Endothelial cell of umbilical vein (primary cell): ENCODE measurements at regions not wholly inside any gene's neighbourhood (a gene's known extent, or its start where the extent isn't known, plus 50 kb on each side); places are given as distances from the start of the nearest gene placed in this dataset.

ENCODE experiments used
- BruUV-seq: library from RNA; stranded (reverse); fragments of 400-500 nt; replicated peaks from 2 replicates; lab custom pipeline; 2021; lab: Mats Ljungman, UMichigan
- CTCF ChIA-PET: fragments of 300-600, 350-600 bp; sonication (Branson Sonifier 250); formaldehyde crosslinking; loops from one replicate; lab custom pipeline; 2021; ENCODE audit warnings: antibody characterized with exemption, inconsistent platforms; lab: Charles Lee
- POLR2A ChIA-PET: fragments of 300-600, 350-600 bp; sonication (Branson Sonifier 250); formaldehyde crosslinking; loops from one replicate; lab custom pipeline; 2021; ENCODE audit warnings: antibody characterized with exemption, inconsistent platforms; lab: Charles Lee
- DNase-seq: peaks from one replicate; pipeline ENCODE4 v3.0.0-alpha.2; 2011; ENCODE audit warnings: low read depth, low spot score
- FAIRE-seq: peaks from 2 replicates; lab custom pipeline; 2011; peaks lifted over from hg19 to GRCh38; lab: Jason Lieb, UNC
- H2AFZ ChIP-seq: 2 replicates; pipeline ENCODE4 v1.6.0; 2012; ENCODE audit warnings: low read depth, low read length, control low read depth, inconsistent platforms
- H3K27ac ChIP-seq: 2 replicates; pipeline ENCODE4 v1.5.1; 2011; ENCODE audit warnings: low read depth, mild to moderate bottlenecking, control low read depth, low read length, moderate library complexity; ENCODE audit not compliant: insufficient read depth
- H3K27me3 ChIP-seq, 2 experiments: 2 replicates each; pipeline versions ENCODE4 v1.6.0 to v1.6.1; 2011; ENCODE audit warnings: low read length in 2 of 2, mixed read lengths in 1 of 2; ENCODE audit not compliant: control insufficient read depth in 2 of 2, insufficient read depth in 2 of 2
- H3K36me3 ChIP-seq, 2 experiments: 2 replicates in 1 of 2; 3 replicates in 1 of 2; pipeline ENCODE4 v1.5.1; 2011; ENCODE audit warnings: low read length in 2 of 2, mild to moderate bottlenecking in 1 of 2, moderate library complexity in 1 of 2; ENCODE audit not compliant: control insufficient read depth in 2 of 2, insufficient read depth in 2 of 2; ENCODE audit errors: extremely low read depth in 1 of 2
- H3K4me1 ChIP-seq: 3 replicates; pipeline ENCODE4 v1.5.1; 2011; ENCODE audit warnings: mild to moderate bottlenecking, low read length; ENCODE audit not compliant: control insufficient read depth, insufficient read depth; ENCODE audit errors: extremely low read depth
- H3K4me2 ChIP-seq: 2 replicates; pipeline ENCODE4 v1.6.1; 2011; ENCODE audit warnings: low read length, control low read depth, mixed read lengths; ENCODE audit not compliant: insufficient read depth
- H3K4me3 ChIP-seq, 3 experiments: fragments of 200-600 bp in 1 of 3; sonication (generic), shearing (Covaris generic) in 1 of 3; replicated peaks in 1 of 3; 2 replicates each; pipeline ENCODE4 v1.5.1; 2011 to 2016; ENCODE audit warnings: control low read depth in 3 of 3, low read length in 3 of 3, mild to moderate bottlenecking in 2 of 3, inconsistent platforms in 1 of 3, low read depth in 1 of 3, moderate library complexity in 1 of 3; ENCODE audit not compliant: insufficient read depth in 1 of 3
- H3K79me2 ChIP-seq: 2 replicates; pipeline ENCODE4 v1.6.0; 2012; ENCODE audit warnings: low read length, inconsistent platforms; ENCODE audit not compliant: control insufficient read depth, insufficient read depth
- H3K9ac ChIP-seq: replicated peaks from 2 replicates; pipeline ENCODE3; 2011; ENCODE audit warnings: low read length, control low read depth; ENCODE audit not compliant: insufficient read depth; ENCODE audit errors: extremely low read depth
- H3K9me1 ChIP-seq: replicated peaks from 3 replicates; pipeline ENCODE4 v1.6.0; 2011; ENCODE audit warnings: mild to moderate bottlenecking, low read length; ENCODE audit not compliant: control insufficient read depth, insufficient read depth; ENCODE audit errors: extremely low read depth
- H3K9me3 ChIP-seq: replicated peaks from 2 replicates; pipeline ENCODE4 v1.5.1; 2012; ENCODE audit warnings: low read length, inconsistent platforms; ENCODE audit not compliant: control insufficient read depth, insufficient read depth
- H4K20me1 ChIP-seq: replicated peaks from 2 replicates; pipeline ENCODE3; 2011; ENCODE audit warnings: mild to moderate bottlenecking, low read length; ENCODE audit not compliant: control insufficient read depth, insufficient read depth; ENCODE audit errors: extremely low read depth
- EZH2 ChIP-seq: IDR thresholded peaks from 2 replicates; pipeline ENCODE4 v1.6.1; 2012; ENCODE audit warnings: borderline replicate concordance, low read depth, mild to moderate bottlenecking, moderate library complexity, low read length, inconsistent platforms; ENCODE audit not compliant: severe bottlenecking
- FOS ChIP-seq: IDR thresholded peaks from 2 replicates; pipeline ENCODE4 v1.6.1; 2011; ENCODE audit warnings: mild to moderate bottlenecking, low read length, moderate library complexity, borderline replicate concordance; ENCODE audit not compliant: insufficient read depth
- GATA2 ChIP-seq: IDR thresholded peaks from 2 replicates; pipeline ENCODE4 v1.7.0; 2011; ENCODE audit warnings: low read depth, mild to moderate bottlenecking, moderate library complexity, mixed read lengths, low read length; ENCODE audit not compliant: insufficient read length, insufficient read depth
- JUN ChIP-seq: IDR thresholded peaks from 2 replicates; pipeline ENCODE4 v1.6.1; 2011; ENCODE audit warnings: borderline replicate concordance, low read depth; ENCODE audit not compliant: insufficient read length, insufficient read depth
- MYC ChIP-seq: IDR thresholded peaks from one replicate; pipeline ENCODE4 v1.6.1; 2011; ENCODE audit warnings: mild to moderate bottlenecking, low read depth, low read length
- POLR2A ChIP-seq: IDR thresholded peaks from 2 replicates; pipeline ENCODE4 v1.6.1; 2012; ENCODE audit warnings: low read depth, mild to moderate bottlenecking, control low read depth, low read length
- POLR2AphosphoS5 ChIP-seq: IDR thresholded peaks from 2 replicates; pipeline ENCODE4 v1.6.1; 2012; ENCODE audit warnings: low read depth, mild to moderate bottlenecking, control low read depth, low read length, moderate library complexity; ENCODE audit not compliant: insufficient read depth
- dilution Hi-C: fragments of 300-500 bp; cut with MboI; formaldehyde crosslinking; loops from one replicate; pipeline ENCODE4 v1.15.0; 2019; ENCODE audit warnings: low sequenced_read_pairs; ENCODE audit not compliant: extremely low pct_ligation_motif_present
- intact Hi-C: fragments of 100-400 bp; cut with micrococcal nuclease; formaldehyde crosslinking; loops from one replicate; pipeline ENCODE4 v1.10.0; 2022
- TF ChIP-seq, protein P1 (sequence below), 2 donors: IDR thresholded peaks; 1 replicate in 1 of 2; 2 replicates in 1 of 2; pipeline ENCODE4 v1.5.1; 2011; ENCODE audit warnings: low read length in 2 of 2, mild to moderate bottlenecking in 2 of 2, moderate library complexity in 2 of 2, control low read depth in 1 of 2, inconsistent platforms in 1 of 2, low read depth in 1 of 2; ENCODE audit not compliant: insufficient read depth in 1 of 2; ENCODE audit errors: extremely low read depth in 1 of 2
- TF ChIP-seq, protein P2 (sequence below): IDR thresholded peaks from 2 replicates; pipeline ENCODE4 v1.6.1; 2011; ENCODE audit not compliant: insufficient read depth, insufficient read length

DNA sequence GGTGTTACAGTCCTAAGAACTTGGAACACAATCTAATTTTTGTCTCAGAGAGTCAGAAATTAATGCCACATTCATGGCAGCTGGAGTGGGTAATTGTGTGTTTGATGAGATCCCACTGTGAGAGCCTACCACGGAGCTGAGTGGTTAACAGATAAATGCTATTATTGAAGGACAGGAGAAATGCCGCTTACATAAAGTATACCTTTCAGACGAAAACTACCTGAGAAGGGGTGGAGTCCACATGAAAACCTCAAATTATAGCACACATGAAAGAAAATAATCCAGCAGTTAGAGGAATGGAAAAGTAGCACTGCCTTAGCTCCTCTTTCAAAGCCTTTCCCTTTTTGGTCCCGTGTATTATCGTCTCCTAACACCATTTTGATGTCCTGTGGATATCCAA, 133.0 kb downstream of the BACH1 start:
- POLR2A ChIA-PET, result no interaction called here
- Histone ChIP-seq H3K36me3 (no peaks in the 10 kb centered on the region), H3K4me1 (no peaks in the 10 kb centered on the region), H3K4me2 (no peak overlapping the region), H3K9me1 (no peaks in the 10 kb centered on the region), H3K9ac (no peak overlapping the region), H3K79me2 (no peaks in the 10 kb centered on the region), H3K9me3 (no peaks in the 10 kb centered on the region), H3K27ac (no peak overlapping the region), H3K27me3 (no peaks in the 10 kb centered on the region), H3K4me3 (no peak overlapping the region), H2AFZ (no peak overlapping the region), H4K20me1 (no peaks in the 10 kb centered on the region)
- CTCF ChIA-PET, result interaction anchor here (1.6 kb wide), 1 partner anchor 10 kb away, joined by 6 read pairs; no protein-coding TSS in a partner anchor
- intact Hi-C loops, result no loop called here
- DNase-seq (no peak), FAIRE-seq (no peak)
- dilution Hi-C loops, result no loop called here
- TF ChIP-seq POLR2AphosphoS5, result no peak
- no TSS peak for BruUV-seq

DNA sequence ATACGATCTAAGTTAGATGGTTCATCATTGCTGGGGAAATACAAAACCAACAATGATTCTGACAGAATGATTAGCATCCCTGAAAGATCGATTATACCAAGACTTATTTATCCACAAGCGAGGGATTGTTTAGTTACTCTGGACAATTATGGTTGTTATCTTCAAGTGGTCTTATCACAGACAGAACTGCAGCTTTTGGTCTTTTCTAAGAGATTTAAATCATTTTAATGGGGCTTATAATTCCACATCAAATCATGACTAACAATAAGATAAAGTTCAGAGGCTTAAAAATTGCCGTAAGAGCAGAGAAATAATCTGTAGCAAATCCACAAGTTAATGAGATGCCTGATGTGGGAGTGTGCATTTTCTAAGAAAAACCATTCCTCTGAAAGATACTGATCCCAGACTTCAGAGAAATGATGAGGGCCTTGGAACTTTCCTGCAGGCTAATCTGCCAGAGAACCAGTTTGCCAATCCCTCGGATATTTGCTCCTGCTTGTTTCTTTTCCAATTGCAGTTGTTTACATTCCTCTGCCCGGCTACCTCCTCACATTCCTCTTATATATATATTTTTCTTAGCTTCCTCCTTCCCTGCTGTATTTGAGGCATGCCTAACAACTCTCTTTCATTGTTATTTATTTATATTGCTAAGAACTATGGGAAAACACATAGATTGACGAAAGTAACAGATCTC, 134.8 kb downstream of the BACH1 start:
- intact Hi-C loops, result no loop called here
- H3K27me3 ChIP-seq, result no peaks in the 10 kb centered on the region
- ChIA-PET POLR2A (no interaction called here), CTCF (interaction anchor here (1.6 kb wide), 1 partner anchor 9 kb away, joined by 6 read pairs; no protein-coding TSS in a partner anchor)
- no peak overlapping the region for H3K4me2 ChIP-seq
- dilution Hi-C loops, result no loop called here
- H3K9me3 ChIP-seq, result no peaks in the 10 kb centered on the region
- BruUV-seq, result no TSS peak
- H3K79me2 ChIP-seq, result no peaks in the 10 kb centered on the region
- TF ChIP-seq JUN, result no peak
- TF ChIP-seq FOS, result no peak
- TF ChIP-seq MYC, result no peak
- TF ChIP-seq GATA2, result no peak
- no peak for TF ChIP-seq POLR2AphosphoS5
- no peak for TF ChIP-seq EZH2
- TF ChIP-seq, protein P1, sequence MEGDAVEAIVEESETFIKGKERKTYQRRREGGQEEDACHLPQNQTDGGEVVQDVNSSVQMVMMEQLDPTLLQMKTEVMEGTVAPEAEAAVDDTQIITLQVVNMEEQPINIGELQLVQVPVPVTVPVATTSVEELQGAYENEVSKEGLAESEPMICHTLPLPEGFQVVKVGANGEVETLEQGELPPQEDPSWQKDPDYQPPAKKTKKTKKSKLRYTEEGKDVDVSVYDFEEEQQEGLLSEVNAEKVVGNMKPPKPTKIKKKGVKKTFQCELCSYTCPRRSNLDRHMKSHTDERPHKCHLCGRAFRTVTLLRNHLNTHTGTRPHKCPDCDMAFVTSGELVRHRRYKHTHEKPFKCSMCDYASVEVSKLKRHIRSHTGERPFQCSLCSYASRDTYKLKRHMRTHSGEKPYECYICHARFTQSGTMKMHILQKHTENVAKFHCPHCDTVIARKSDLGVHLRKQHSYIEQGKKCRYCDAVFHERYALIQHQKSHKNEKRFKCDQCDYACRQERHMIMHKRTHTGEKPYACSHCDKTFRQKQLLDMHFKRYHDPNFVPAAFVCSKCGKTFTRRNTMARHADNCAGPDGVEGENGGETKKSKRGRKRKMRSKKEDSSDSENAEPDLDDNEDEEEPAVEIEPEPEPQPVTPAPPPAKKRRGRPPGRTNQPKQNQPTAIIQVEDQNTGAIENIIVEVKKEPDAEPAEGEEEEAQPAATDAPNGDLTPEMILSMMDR (IDR thresholded peaks at IDR 0.05; ENCODE audit: extremely low read depth in 1 of 2, insufficient read depth in 1 of 2, low read depth in 1 of 2, low read length in 2 of 2), result no peak
- no peak for TF ChIP-seq POLR2A
- TF ChIP-seq, protein P2, sequence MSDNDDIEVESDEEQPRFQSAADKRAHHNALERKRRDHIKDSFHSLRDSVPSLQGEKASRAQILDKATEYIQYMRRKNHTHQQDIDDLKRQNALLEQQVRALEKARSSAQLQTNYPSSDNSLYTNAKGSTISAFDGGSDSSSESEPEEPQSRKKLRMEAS, result no peak
- H2AFZ ChIP-seq, result no peak overlapping the region
- H4K20me1 ChIP-seq, result no peaks in the 10 kb centered on the region
- no peak for DNase-seq
- no peaks in the 10 kb centered on the region for H3K36me3 ChIP-seq
- H3K4me1 ChIP-seq, result no peaks in the 10 kb centered on the region
- no peak for FAIRE-seq
- no peak overlapping the region for H3K9ac ChIP-seq
- no peaks in the 10 kb centered on the region for H3K9me1 ChIP-seq
- H3K27ac ChIP-seq, result no peak overlapping the region
- no peak overlapping the region for H3K4me3 ChIP-seq
